Stimulated activated CD4-positive, alpha-beta T cell treated with anti-CD3 and anti-CD28 coated beads, Interleukin-4, amount 100 ng/mL, for 4 hours (primary cell): ENCODE measurements at regions not wholly inside any gene's neighbourhood (a gene's known extent, or its start where the extent isn't known, plus 50 kb on each side); places are given as distances from the start of the nearest gene placed in this dataset.

Experiments
- DNase-seq, 2 experiments: peaks; one replicate each; pipeline ENCODE4 v3.0.0-alpha.2; 2020

- DNase-seq: no peak
Observed at GRCh38 chr10:78250313-78251015, 216.8 kb downstream of the RPS24 start.

GRCh38 chr10:78251016-78251385 lies 217.3 kb downstream of the RPS24 start:
- DNase-seq: no peak

GRCh38 chr10:78252286-78252685 lies 218.6 kb downstream of the RPS24 start:
- no peak for DNase-seq

GRCh38 chr10:78253063-78253853 lies 219.6 kb downstream of the RPS24 start:
- no peak for DNase-seq

- DNase-seq: no peak
Observed at GRCh38 chr10:78254013-78254412, 220.3 kb downstream of the RPS24 start.

- DNase-seq: no peak
Observed at GRCh38 chr10:78255214-78255613, 221.6 kb downstream of the RPS24 start.

GRCh38 chr10:78255796-78256638 lies 222.4 kb downstream of the RPS24 start:
- DNase-seq: no peak

GRCh38 chr10:78258323-78259030 lies 224.8 kb downstream of the RPS24 start:
- no peak for DNase-seq

- DNase-seq: no peak
Observed at GRCh38 chr10:78259391-78259790, 225.7 kb downstream of the RPS24 start.

GRCh38 chr10:78260141-78260540 lies 226.5 kb downstream of the RPS24 start:
- no peak for DNase-seq

- no peak for DNase-seq
Observed at GRCh38 chr10:78260680-78261079, 227.0 kb downstream of the RPS24 start.

GRCh38 chr10:78261291-78261690 lies 227.6 kb downstream of the RPS24 start:
- DNase-seq: no peak

- DNase-seq: no peak
Observed at GRCh38 chr10:78262860-78263259, 229.2 kb downstream of the RPS24 start.

GRCh38 chr10:78263521-78263988 lies 229.9 kb downstream of the RPS24 start:
- DNase-seq: no peak

- DNase-seq: no peak
Observed at GRCh38 chr10:78264361-78264760, 230.7 kb downstream of the RPS24 start.

GRCh38 chr10:78266741-78267469 lies 233.2 kb downstream of the RPS24 start:
- DNase-seq: no peak

- no peak for DNase-seq
Observed at GRCh38 chr10:78267598-78267997, 233.9 kb downstream of the RPS24 start.

GRCh38 chr10:78269060-78269459 lies 235.4 kb downstream of the RPS24 start:
- DNase-seq: no peak

GRCh38 chr10:78272329-78272728 lies 238.7 kb downstream of the RPS24 start:
- DNase-seq: no peak

GRCh38 chr10:78274491-78274890 lies 240.8 kb downstream of the RPS24 start:
- no peak for DNase-seq

GRCh38 chr10:78276139-78276538 lies 242.5 kb downstream of the RPS24 start:
- DNase-seq: no peak
